Liver (tissue), 8 donors: ENCODE measurements at regions not wholly inside any gene's neighbourhood (a gene's known extent, or its start where the extent isn't known, plus 50 kb on each side); places are given as distances from the start of the nearest gene placed in this dataset.

Source experiments
- DNase-seq: peaks from one replicate; pipeline ENCODE4 v3.0.0-alpha.2; 2017; ENCODE audit warnings: low spot score
- H3K27ac ChIP-seq, 2 donors: one replicate each; pipeline ENCODE4 v1.7.0; 2013; ENCODE audit warnings: inconsistent platforms in 2 of 2, low read length in 2 of 2, control low read depth in 1 of 2, low read depth in 1 of 2, mild to moderate bottlenecking in 1 of 2
- H3K27me3 ChIP-seq, 4 donors: one replicate each; pipeline versions ENCODE4 v1.6.1 to v1.7.0; 2013; ENCODE audit warnings: low read length in 3 of 4, inconsistent platforms in 1 of 4, mild to moderate bottlenecking in 1 of 4, moderate library complexity in 1 of 4; ENCODE audit not compliant: control insufficient read depth in 4 of 4, insufficient read depth in 4 of 4
- H3K36me3 ChIP-seq, 4 donors: one replicate each; pipeline versions ENCODE4 v1.6.1 to v1.7.0; 2013; ENCODE audit warnings: low read length in 3 of 4, mild to moderate bottlenecking in 3 of 4, low read depth in 1 of 4, moderate library complexity in 1 of 4; ENCODE audit not compliant: control insufficient read depth in 4 of 4, insufficient read depth in 3 of 4
- H3K4me1 ChIP-seq, 4 donors: one replicate each; pipeline versions ENCODE4 v1.6.1 to v1.7.0; 2013; ENCODE audit warnings: low read length in 3 of 4, mild to moderate bottlenecking in 3 of 4, moderate library complexity in 1 of 4; ENCODE audit not compliant: control insufficient read depth in 4 of 4, insufficient read depth in 4 of 4
- H3K4me3 ChIP-seq, 3 donors: one replicate each; pipeline versions ENCODE4 v1.6.1 to v1.7.0; 2013; ENCODE audit warnings: low read length in 3 of 3, control low read depth in 1 of 3, low read depth in 1 of 3, mild to moderate bottlenecking in 1 of 3
- H3K9ac ChIP-seq, 2 donors: one replicate each; pipeline ENCODE4 v1.7.0; 2013; ENCODE audit warnings: low read length in 2 of 2, mild to moderate bottlenecking in 2 of 2, moderate library complexity in 2 of 2, control low read depth in 1 of 2, low read depth in 1 of 2
- H3K9me3 ChIP-seq, 4 donors: one replicate each; pipeline versions ENCODE4 v1.6.1 to v1.7.0; 2013; ENCODE audit warnings: low read length in 3 of 4; ENCODE audit not compliant: control insufficient read depth in 4 of 4
- ATF3 ChIP-seq: IDR thresholded peaks from 2 replicates; pipeline ENCODE4 v1.6.1; 2016; ENCODE audit warnings: antibody characterized with exemption
- CTCF ChIP-seq: fragments of 150-350 bp; IDR thresholded peaks from 2 replicates; pipeline ENCODE4 v1.5.1; 2017; ENCODE audit warnings: improper control_type of control experiment, low read depth, low read length; ENCODE audit not compliant: missing input control
- EGR1 ChIP-seq, 2 donors: IDR thresholded peaks; 2 replicates each; pipeline ENCODE4 v1.6.1; 2016 to 2018; ENCODE audit warnings: antibody characterized with exemption in 2 of 2, low read depth in 2 of 2
- FOXA1 ChIP-seq: IDR thresholded peaks from 2 replicates; pipeline ENCODE4 v1.6.1; 2016; ENCODE audit warnings: antibody characterized with exemption
- FOXA2 ChIP-seq: IDR thresholded peaks from 2 replicates; pipeline ENCODE4 v1.6.1; 2016; ENCODE audit warnings: antibody characterized with exemption
- GABPA ChIP-seq, 2 donors: IDR thresholded peaks in 1 of 2; conservative IDR thresholded peaks in 1 of 2; 2 replicates each; pipeline ENCODE4 v1.6.1; 2016; ENCODE audit warnings: antibody characterized with exemption in 2 of 2, mild to moderate bottlenecking in 1 of 2, moderate library complexity in 1 of 2
- HNF4A ChIP-seq, 2 donors: conservative IDR thresholded peaks; 2 replicates each; pipeline ENCODE4 v1.6.1; 2016; ENCODE audit warnings: antibody characterized with exemption in 2 of 2, mild to moderate bottlenecking in 2 of 2
- HNF4G ChIP-seq: IDR thresholded peaks from 2 replicates; pipeline ENCODE4 v1.6.1; 2016; ENCODE audit warnings: antibody characterized with exemption
- JUND ChIP-seq, 2 donors: IDR thresholded peaks; 2 replicates each; pipeline ENCODE4 v1.6.1; 2016; ENCODE audit warnings: antibody characterized with exemption in 2 of 2
- MAX ChIP-seq: IDR thresholded peaks from 2 replicates; pipeline ENCODE4 v1.6.1; 2016; ENCODE audit warnings: antibody characterized with exemption
- NR2F2 ChIP-seq: IDR thresholded peaks from 2 replicates; pipeline ENCODE4 v1.6.1; 2016; ENCODE audit warnings: antibody characterized with exemption
- RAD21 ChIP-seq, 2 donors: IDR thresholded peaks; 2 replicates each; pipeline ENCODE4 v1.6.1; 2016; ENCODE audit warnings: antibody characterized with exemption in 2 of 2, mild to moderate bottlenecking in 2 of 2
- REST ChIP-seq: IDR thresholded peaks from 2 replicates; pipeline ENCODE4 v1.6.1; 2016; ENCODE audit warnings: antibody characterized with exemption, mild to moderate bottlenecking
- RXRA ChIP-seq, 2 donors: IDR thresholded peaks; 2 replicates each; pipeline ENCODE4 v1.6.1; 2017 to 2018; ENCODE audit warnings: antibody characterized with exemption in 2 of 2, mild to moderate bottlenecking in 1 of 2
- SP1 ChIP-seq: IDR thresholded peaks from 2 replicates; pipeline ENCODE4 v1.6.1; 2018; ENCODE audit warnings: antibody characterized with exemption, mild to moderate bottlenecking
- TAF1 ChIP-seq: conservative IDR thresholded peaks from 2 replicates; pipeline ENCODE4 v1.6.1; 2016; ENCODE audit warnings: antibody characterized with exemption, mild to moderate bottlenecking
- ZBTB33 ChIP-seq: IDR thresholded peaks from 2 replicates; pipeline ENCODE4 v1.6.1; 2016; ENCODE audit warnings: antibody characterized with exemption
- WGBS: extraction: QIAGEN DNeasy Blood & Tissue Kit; methylation state at CpG from one replicate; pipeline ENCODE4 v1.1.7; 2013; 5-methylcytosine and 5-hydroxymethylcytosine counted together
- donor health status: healthy.
- donor health status: healthy.
- donor health status: healthy.
- donor health status: healthy.
- donor health status: healthy.

GRCh38 chr2:66843847-66844246, 408.9 kb downstream of the MEIS1 start:
- H3K9ac ChIP-seq = no peak overlapping the region
- H3K4me3 ChIP-seq = no peak overlapping the region
- TF ChIP-seq HNF4G (no peak), CTCF (no peak), REST (no peak), MAX (no peak), HNF4A (conservative IDR thresholded peaks at IDR 0.05) (no peak), RXRA (IDR thresholded peaks at IDR 0.05) (no peak), FOXA2 (no peak), JUND (IDR thresholded peaks at IDR 0.05) (no peak), ATF3 (no peak), NR2F2 (no peak), ZBTB33 (no peak), EGR1 (IDR thresholded peaks at IDR 0.05; ENCODE audit: low read depth in 2 of 2) (no peak), FOXA1 (no peak), GABPA (IDR thresholded peaks at IDR 0.05 in 1 of 2, conservative IDR thresholded peaks at IDR 0.05 in 1 of 2) (no peak), SP1 (no peak), RAD21 (IDR thresholded peaks at IDR 0.05) (no peak), TAF1 (no peak)
- no peaks in the 10 kb centered on the region for H3K36me3 ChIP-seq
- H3K27me3 ChIP-seq = no peaks in the 10 kb centered on the region
- no peak for DNase-seq
- WGBS = 80% methylated on average over 3 of the region's 3 CpGs
- H3K27ac ChIP-seq = no peak overlapping the region
- peaks cover 0 to 9% (median 0%) of the 10 kb centered on the region in 4 donors for H3K4me1 ChIP-seq
- H3K9me3 ChIP-seq = no peaks in the 10 kb centered on the region

GRCh38 chr2:66845307-66845706, 410.4 kb downstream of the MEIS1 start:
- Histone ChIP-seq H3K9ac (no peak overlapping the region), H3K36me3 (no peaks in the 10 kb centered on the region), H3K27ac (no peak overlapping the region), H3K27me3 (no peaks in the 10 kb centered on the region), H3K9me3 (no peaks in the 10 kb centered on the region), H3K4me1 (peaks cover 0 to 9% (median 0%) of the 10 kb centered on the region in 4 donors), H3K4me3 (no peak overlapping the region)
- 76% methylated on average over 2 of the region's 2 CpGs for WGBS
- DNase-seq = no peak
- TF ChIP-seq FOXA1 (no peak), TAF1 (no peak), HNF4A (conservative IDR thresholded peaks at IDR 0.05) (no peak), ZBTB33 (no peak), REST (no peak), GABPA (IDR thresholded peaks at IDR 0.05 in 1 of 2, conservative IDR thresholded peaks at IDR 0.05 in 1 of 2) (no peak), HNF4G (no peak)
